ENCODE measurements at regions not wholly inside any gene's neighbourhood (a gene's known extent, or its start where the extent isn't known, plus 50 kb on each side); places are given as distances from the start of the nearest gene placed in this dataset.
"Not testable (repeated sequence)": the region's sequence is repeated elsewhere in the genome, so short reads cannot be mapped to it uniquely, and the experiment has no call there.

GRCh38 chr6:6960571-6961251, 147.1 kb upstream of the RREB1 start:
- Mint-ChIP-seq H3K27ac (no peak overlapping the region), H3K4me3 (no peak overlapping the region), H3K36me3 (peaks cover 3% of the 10 kb centered on the region), H3K9me3 (peaks cover 3% of the 10 kb centered on the region), H3K27me3 (peaks cover 3% of the 10 kb centered on the region), H3K4me1 (no peaks in the 10 kb centered on the region)
- DNase-seq = no peak

DNA sequence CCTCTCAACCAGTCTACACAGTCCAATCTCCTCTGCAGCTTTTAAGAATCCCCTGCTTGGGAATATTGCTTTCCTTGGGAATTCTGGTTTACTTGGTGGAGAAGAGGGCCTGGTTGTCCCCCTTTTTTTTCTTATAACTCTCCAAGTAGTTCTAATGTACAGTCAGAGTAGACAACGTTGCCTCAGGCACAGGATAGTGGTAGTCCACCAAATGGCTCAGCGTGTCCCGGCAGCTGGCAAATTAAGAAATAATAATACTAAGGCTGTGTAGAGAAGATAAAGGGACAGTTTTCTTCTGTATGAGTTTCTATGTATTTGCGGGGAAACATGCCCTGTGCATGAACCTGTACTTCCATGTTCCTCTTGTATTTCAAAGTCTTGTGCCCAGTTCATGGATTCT, 145.7 kb upstream of the RREB1 start:
- DNase-seq = no peak
- Mint-ChIP-seq H3K4me3 (no peak overlapping the region), H3K36me3 (peaks cover 3% of the 10 kb centered on the region), H3K27me3 (peaks cover 3% of the 10 kb centered on the region), H3K27ac (no peak overlapping the region), H3K4me1 (peaks cover 2% of the 10 kb centered on the region), H3K9me3 (peaks cover 3% of the 10 kb centered on the region)

GRCh38 chr6:6962699-6963098, 145.1 kb upstream of the RREB1 start:
- Mint-ChIP-seq H3K36me3 (peaks cover 3% of the 10 kb centered on the region), H3K9me3 (peaks cover 3% of the 10 kb centered on the region), H3K27ac (no peak overlapping the region), H3K4me3 (no peak overlapping the region), H3K4me1 (peaks cover 2% of the 10 kb centered on the region), H3K27me3 (peaks cover 3% of the 10 kb centered on the region)
- DNase-seq = no peak

GRCh38 chr6:6963390-6963789, 144.4 kb upstream of the RREB1 start:
- not testable (repeated sequence) for H3K27ac Mint-ChIP-seq, H3K27me3 Mint-ChIP-seq, H3K4me3 Mint-ChIP-seq, H3K4me1 Mint-ChIP-seq, DNase-seq, H3K9me3 Mint-ChIP-seq, H3K36me3 Mint-ChIP-seq

DNA sequence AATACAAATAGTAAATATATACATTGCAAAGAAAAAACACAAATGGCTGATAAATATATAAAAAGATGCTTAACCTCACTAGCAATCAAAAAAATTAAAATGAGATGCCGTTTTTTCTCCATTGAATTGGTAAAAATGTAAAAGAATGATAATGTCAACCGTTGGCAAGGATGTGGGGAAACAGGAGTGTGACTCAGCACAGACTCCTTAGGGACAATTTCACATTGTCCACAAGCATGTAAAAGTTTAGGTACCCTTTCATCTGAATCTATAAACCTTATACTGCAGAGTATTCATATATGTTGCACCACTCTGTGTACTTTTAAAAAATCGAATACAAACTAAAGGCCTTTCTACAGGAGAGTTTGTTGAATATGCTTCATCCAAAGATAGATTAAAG, 143.1 kb upstream of the RREB1 start:
- no peak overlapping the region for H3K27ac Mint-ChIP-seq
- H3K4me3 Mint-ChIP-seq = no peak overlapping the region
- no peak for DNase-seq
- peaks cover 2% of the 10 kb centered on the region for H3K4me1 Mint-ChIP-seq
- peaks cover 3% of the 10 kb centered on the region for H3K9me3 Mint-ChIP-seq
- H3K27me3 Mint-ChIP-seq = peaks cover 3% of the 10 kb centered on the region
- H3K36me3 Mint-ChIP-seq = peaks cover 3% of the 10 kb centered on the region

- no peak overlapping the region for H3K27ac Mint-ChIP-seq
- H3K36me3 Mint-ChIP-seq = no peaks in the 10 kb centered on the region
- no peak for DNase-seq
- no peaks in the 10 kb centered on the region for H3K9me3 Mint-ChIP-seq
- peaks cover 3% of the 10 kb centered on the region for H3K27me3 Mint-ChIP-seq
- peaks cover 2% of the 10 kb centered on the region for H3K4me1 Mint-ChIP-seq
- H3K4me3 Mint-ChIP-seq = no peak overlapping the region
These were observed 141.6 kb upstream of the RREB1 start for GRCh38 chr6:6966127-6966526.

- Mint-ChIP-seq H3K36me3 (no peaks in the 10 kb centered on the region), H3K4me1 (peaks cover 2% of the 10 kb centered on the region), H3K4me3 (no peak overlapping the region), H3K27ac (no peak overlapping the region), H3K27me3 (peaks cover 3% of the 10 kb centered on the region), H3K9me3 (no peaks in the 10 kb centered on the region)
- no peak for DNase-seq
These were observed 141.2 kb upstream of the RREB1 start for GRCh38 chr6:6966569-6966968.

- Mint-ChIP-seq H3K27me3 (peaks cover 3% of the 10 kb centered on the region), H3K4me1 (peaks cover 4% of the 10 kb centered on the region), H3K36me3 (no peaks in the 10 kb centered on the region), H3K27ac (no peak overlapping the region), H3K9me3 (no peaks in the 10 kb centered on the region), H3K4me3 (no peak overlapping the region)
- no peak for DNase-seq
These were observed 139.4 kb upstream of the RREB1 start for GRCh38 chr6:6968357-6968730.

DNA sequence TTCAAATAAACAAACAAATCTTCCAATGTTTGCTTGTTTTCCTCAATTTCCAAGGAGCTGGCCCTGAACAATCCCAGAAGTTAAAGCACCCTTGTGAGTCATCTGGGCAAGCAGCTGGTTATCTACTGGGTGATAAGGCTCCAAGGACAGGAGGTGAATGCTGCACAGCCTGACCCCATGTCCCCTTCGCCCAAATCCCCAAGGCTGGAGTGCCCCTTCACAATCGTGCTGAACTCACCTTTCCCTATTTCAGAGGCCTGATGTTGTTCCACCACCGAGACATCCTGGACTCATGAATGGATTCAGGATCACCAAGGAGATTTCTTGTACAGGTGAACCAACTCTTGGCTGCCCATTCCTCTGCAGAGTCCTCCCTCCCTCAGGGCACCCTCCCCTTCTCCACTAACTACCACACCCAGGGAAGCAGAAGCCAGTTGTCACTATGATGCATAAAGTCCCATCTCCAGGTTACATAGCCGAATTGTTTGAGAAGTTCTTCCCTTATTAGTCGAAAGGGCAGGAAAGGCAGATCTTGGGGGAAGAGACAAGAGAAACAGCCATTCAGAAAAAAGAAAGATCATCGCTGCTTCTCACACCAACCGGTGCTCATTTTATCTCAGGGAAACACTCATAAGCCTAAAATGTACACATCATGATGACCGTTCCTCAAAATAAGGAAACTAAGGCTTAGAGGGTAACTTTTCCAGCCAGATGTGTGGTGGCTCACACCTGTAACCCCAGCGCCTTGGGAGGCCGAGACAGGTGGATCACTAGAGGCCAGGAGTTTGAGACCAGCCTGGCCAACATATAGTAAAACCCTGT, 138.8 kb upstream of the RREB1 start:
- no peaks in the 10 kb centered on the region for H3K9me3 Mint-ChIP-seq

GRCh38 chr6:6969761-6970223, 138.0 kb upstream of the RREB1 start:
- H3K4me1 Mint-ChIP-seq = peaks cover 4% of the 10 kb centered on the region
- no peaks in the 10 kb centered on the region for H3K9me3 Mint-ChIP-seq

More for the DNA sequence above, 138.8 kb upstream of the RREB1 start:
- DNase-seq = no peak
- Mint-ChIP-seq H3K27me3 (peaks cover 3% of the 10 kb centered on the region), H3K27ac (no peak overlapping the region), H3K4me3 (no peak overlapping the region), H3K36me3 (no peaks in the 10 kb centered on the region), H3K4me1 (peaks cover 4% of the 10 kb centered on the region)

GRCh38 chr6:6970851-6971250, 136.9 kb upstream of the RREB1 start:
- H3K27me3 Mint-ChIP-seq = no peaks in the 10 kb centered on the region
- H3K27ac Mint-ChIP-seq = no peak overlapping the region
- H3K36me3 Mint-ChIP-seq = no peaks in the 10 kb centered on the region
- H3K4me3 Mint-ChIP-seq = no peak overlapping the region
- peaks cover 4% of the 10 kb centered on the region for H3K4me1 Mint-ChIP-seq
- no peak for DNase-seq
- no peaks in the 10 kb centered on the region for H3K9me3 Mint-ChIP-seq

More at GRCh38 chr6:6969761-6970223, 138.0 kb upstream of the RREB1 start:
- DNase-seq = no peak
- Mint-ChIP-seq H3K27me3 (no peaks in the 10 kb centered on the region), H3K36me3 (no peaks in the 10 kb centered on the region), H3K27ac (no peak overlapping the region), H3K4me3 (no peak overlapping the region)

DNA sequence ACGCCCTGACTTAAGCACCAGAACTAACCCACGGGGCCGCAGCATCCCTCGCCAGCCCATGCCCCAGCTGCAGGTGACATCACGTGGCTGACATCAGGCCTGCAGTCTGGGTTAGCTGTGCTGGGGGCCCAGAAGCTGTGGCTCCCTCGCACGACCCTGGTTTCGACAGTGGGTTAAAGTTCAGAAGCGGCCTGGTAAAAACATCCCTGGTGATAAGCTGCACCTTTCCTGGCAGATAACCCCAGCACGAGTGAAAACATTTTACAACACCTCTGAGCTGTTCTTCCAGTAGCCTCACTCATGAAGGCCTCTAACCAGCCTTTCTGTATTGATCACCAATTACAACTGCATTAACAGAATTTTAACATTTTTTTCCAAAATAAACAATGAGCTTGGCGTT, 136.4 kb upstream of the RREB1 start:
- Mint-ChIP-seq H3K27ac (no peak overlapping the region), H3K4me1 (peaks cover 2% of the 10 kb centered on the region), H3K36me3 (no peaks in the 10 kb centered on the region), H3K27me3 (no peaks in the 10 kb centered on the region), H3K4me3 (no peak overlapping the region), H3K9me3 (no peaks in the 10 kb centered on the region)
- no peak for DNase-seq

DNA sequence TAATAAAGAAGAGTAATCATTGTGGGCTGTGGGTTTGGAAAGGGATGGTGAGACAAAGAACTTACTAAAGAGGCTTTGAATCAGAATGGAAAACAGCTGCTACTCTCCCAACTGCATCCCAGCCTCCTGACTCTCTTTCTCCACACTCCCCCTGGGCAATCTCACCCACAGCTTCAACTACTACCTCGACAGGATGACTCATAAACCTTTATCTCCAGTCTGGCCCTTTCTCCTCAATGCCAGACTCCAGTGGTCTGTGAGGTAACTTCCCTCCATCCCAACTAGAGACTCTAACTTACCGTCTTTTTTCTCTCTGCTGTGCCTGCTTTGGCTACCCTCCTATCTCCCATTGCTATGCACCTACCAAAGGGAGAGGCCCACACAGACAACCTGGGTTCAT, 135.3 kb upstream of the RREB1 start:
- Mint-ChIP-seq H3K36me3 (no peaks in the 10 kb centered on the region), H3K4me1 (peaks cover 2% of the 10 kb centered on the region), H3K27me3 (no peaks in the 10 kb centered on the region), H3K4me3 (no peak overlapping the region), H3K27ac (no peak overlapping the region), H3K9me3 (no peaks in the 10 kb centered on the region)
- DNase-seq = no peak

DNA sequence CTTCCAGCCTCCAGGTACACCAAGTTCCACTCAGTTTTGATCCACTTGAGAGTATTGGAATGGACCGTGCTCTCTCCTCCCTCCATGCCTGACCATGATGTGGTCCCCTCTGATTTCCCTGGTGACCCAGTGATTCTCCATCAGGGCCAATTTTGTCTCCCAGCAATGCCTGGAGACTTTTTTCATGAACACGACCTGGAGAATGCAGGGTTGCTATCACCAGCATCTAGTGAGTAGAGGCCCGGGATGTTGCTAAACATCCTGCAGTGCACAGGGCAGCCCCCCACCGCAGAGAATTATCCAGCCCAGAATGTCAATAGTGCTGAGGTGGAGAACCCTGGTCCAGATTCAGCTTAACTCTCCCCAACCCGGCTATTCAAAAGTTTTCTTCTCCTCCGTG, 134.0 kb upstream of the RREB1 start:
- H3K27me3 Mint-ChIP-seq = no peaks in the 10 kb centered on the region
- H3K27ac Mint-ChIP-seq = no peak overlapping the region
- H3K36me3 Mint-ChIP-seq = no peaks in the 10 kb centered on the region
- no peak for DNase-seq
- H3K4me3 Mint-ChIP-seq = no peak overlapping the region
- H3K4me1 Mint-ChIP-seq = peaks cover 2% of the 10 kb centered on the region
- no peaks in the 10 kb centered on the region for H3K9me3 Mint-ChIP-seq

- no peaks in the 10 kb centered on the region for H3K9me3 Mint-ChIP-seq
- DNase-seq = no peak
- no peaks in the 10 kb centered on the region for H3K36me3 Mint-ChIP-seq
- peaks cover 2% of the 10 kb centered on the region for H3K4me1 Mint-ChIP-seq
- no peaks in the 10 kb centered on the region for H3K27me3 Mint-ChIP-seq
- no peak overlapping the region for H3K4me3 Mint-ChIP-seq
- no peak overlapping the region for H3K27ac Mint-ChIP-seq
These were observed 132.2 kb upstream of the RREB1 start for GRCh38 chr6:6975459-6976111.
